GM23248 (cell line): ENCODE measurements at regions not wholly inside any gene's neighbourhood (a gene's known extent, or its start where the extent isn't known, plus 50 kb on each side); places are given as distances from the start of the nearest gene placed in this dataset.

Experiments
- EZH2 ChIP-seq: fragments of 200-600 bp; sonication (generic); IDR thresholded peaks from 2 replicates; pipeline ENCODE4 v1.6.1; 2018; ENCODE audit warnings: antibody characterized with exemption, mild to moderate bottlenecking; ENCODE audit not compliant: insufficient read depth, poor library complexity, severe bottlenecking
- EZH2phosphoT487 ChIP-seq: fragments of 200-600 bp; sonication (generic); IDR thresholded peaks from 2 replicates; pipeline ENCODE4 v1.6.1; 2018; ENCODE audit warnings: antibody characterized with exemption, moderate library complexity, mild to moderate bottlenecking, low read depth; ENCODE audit not compliant: insufficient read depth

DNA sequence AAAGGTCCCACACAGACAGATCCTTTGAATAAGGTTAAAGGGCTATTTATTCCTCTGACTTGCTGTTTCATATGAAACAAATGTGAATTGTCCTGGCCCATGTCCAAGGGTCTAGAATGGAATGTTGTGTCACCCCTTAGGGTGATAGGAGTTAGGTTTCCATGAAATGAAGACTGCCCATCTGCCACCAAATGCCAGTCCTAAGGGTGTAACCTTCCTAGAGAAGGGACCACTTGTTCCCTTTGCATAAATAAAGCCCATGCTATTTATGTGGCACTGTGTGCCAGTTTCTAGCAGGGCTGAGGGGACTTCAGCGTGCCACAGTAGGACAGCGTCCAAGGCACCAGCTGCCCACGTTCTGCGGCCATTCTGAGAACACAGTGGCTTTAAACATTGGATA, 171.3 kb downstream of the ABCA8 start:
- TF ChIP-seq EZH2 (no peak), EZH2phosphoT487 (no peak)
